ENCODE measurements at regions not wholly inside any gene's neighbourhood (a gene's known extent, or its start where the extent isn't known, plus 50 kb on each side); places are given as distances from the start of the nearest gene placed in this dataset.

DNA sequence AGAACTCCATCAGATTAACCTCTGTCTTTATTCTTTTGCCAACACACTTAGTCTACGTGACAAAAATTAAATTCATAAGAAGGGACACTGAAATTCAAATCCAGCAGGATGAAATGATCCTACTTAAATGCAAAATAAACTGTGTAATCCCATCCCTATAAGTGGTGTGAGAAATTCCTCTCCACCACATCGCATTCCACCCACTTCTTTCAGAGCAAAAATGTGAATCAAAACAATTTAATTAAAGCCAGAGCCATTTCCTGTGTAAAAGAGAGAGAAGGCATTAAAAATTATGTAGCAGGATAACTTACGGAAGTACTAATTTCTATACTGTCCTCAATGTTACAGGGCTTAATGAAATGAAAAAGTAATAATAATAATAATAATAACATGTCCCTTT lies 844.3 kb downstream of the GALC start (continued):
- TF ChIP-seq, protein P1, sequence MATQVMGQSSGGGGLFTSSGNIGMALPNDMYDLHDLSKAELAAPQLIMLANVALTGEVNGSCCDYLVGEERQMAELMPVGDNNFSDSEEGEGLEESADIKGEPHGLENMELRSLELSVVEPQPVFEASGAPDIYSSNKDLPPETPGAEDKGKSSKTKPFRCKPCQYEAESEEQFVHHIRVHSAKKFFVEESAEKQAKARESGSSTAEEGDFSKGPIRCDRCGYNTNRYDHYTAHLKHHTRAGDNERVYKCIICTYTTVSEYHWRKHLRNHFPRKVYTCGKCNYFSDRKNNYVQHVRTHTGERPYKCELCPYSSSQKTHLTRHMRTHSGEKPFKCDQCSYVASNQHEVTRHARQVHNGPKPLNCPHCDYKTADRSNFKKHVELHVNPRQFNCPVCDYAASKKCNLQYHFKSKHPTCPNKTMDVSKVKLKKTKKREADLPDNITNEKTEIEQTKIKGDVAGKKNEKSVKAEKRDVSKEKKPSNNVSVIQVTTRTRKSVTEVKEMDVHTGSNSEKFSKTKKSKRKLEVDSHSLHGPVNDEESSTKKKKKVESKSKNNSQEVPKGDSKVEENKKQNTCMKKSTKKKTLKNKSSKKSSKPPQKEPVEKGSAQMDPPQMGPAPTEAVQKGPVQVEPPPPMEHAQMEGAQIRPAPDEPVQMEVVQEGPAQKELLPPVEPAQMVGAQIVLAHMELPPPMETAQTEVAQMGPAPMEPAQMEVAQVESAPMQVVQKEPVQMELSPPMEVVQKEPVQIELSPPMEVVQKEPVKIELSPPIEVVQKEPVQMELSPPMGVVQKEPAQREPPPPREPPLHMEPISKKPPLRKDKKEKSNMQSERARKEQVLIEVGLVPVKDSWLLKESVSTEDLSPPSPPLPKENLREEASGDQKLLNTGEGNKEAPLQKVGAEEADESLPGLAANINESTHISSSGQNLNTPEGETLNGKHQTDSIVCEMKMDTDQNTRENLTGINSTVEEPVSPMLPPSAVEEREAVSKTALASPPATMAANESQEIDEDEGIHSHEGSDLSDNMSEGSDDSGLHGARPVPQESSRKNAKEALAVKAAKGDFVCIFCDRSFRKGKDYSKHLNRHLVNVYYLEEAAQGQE (IDR thresholded peaks at IDR 0.05; ENCODE audit: unreplicated experiment) = no peak
- no peak for TF ChIP-seq EZH2 (IDR thresholded peaks at IDR 0.05; ENCODE audit: low read depth, unreplicated experiment)
- TF ChIP-seq, protein P2, sequence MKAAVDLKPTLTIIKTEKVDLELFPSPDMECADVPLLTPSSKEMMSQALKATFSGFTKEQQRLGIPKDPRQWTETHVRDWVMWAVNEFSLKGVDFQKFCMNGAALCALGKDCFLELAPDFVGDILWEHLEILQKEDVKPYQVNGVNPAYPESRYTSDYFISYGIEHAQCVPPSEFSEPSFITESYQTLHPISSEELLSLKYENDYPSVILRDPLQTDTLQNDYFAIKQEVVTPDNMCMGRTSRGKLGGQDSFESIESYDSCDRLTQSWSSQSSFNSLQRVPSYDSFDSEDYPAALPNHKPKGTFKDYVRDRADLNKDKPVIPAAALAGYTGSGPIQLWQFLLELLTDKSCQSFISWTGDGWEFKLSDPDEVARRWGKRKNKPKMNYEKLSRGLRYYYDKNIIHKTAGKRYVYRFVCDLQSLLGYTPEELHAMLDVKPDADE (IDR thresholded peaks at IDR 0.05) = no peak

DNA sequence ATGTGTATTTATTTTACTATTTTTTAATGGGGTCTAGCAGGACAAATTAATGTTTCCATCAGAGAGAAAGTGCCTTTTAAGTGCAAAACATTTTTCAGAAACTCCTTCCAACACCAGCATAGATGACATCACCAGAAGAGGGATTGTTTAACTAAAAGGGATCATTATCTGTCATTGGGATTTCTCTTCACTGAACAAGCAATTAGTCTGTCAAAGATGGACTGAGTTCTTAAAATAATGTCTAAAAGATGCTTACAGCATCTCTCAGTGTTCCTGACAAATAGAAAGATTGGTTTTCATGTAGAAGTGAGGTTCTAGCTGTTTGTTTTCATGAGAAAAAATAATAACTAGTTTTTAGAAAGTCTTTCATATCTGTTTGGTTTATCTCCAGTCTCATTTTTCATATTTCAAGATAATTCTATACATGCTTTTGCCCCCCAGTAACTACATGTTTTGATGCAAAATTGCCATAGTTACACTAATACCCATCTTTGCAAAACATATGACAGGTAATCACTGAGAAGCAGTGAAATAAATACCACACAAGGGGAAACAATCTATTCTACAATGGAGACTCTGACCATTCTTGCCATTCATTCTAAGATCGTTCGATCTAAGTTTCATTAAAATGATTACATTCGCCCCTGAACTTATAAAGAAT lies 850.3 kb downstream of the GALC start:
- no peaks in the 10 kb centered on the region for H4K20me1 ChIP-seq (replicated peaks; ENCODE audit: insufficient read depth)
- peaks cover 15% of the 10 kb centered on the region for H3K27me3 ChIP-seq (ENCODE audit: insufficient read depth)
- H2AFZ ChIP-seq = no peak overlapping the region
- Mint-ChIP-seq H3K27me3 (ENCODE audit: insufficient read depth, low read depth, poor library complexity) (peaks cover 11% of the 10 kb centered on the region), H3K9me3 (no peaks in the 10 kb centered on the region), H3K4me1 (peaks cover 10% of the 10 kb centered on the region), H3K36me3 (ENCODE audit: low read depth) (no peaks in the 10 kb centered on the region), H3K4me3 (no peak overlapping the region), H3K27ac (no peak overlapping the region)
- no peaks in the 10 kb centered on the region for H3F3A ChIP-seq (replicated peaks; ENCODE audit: low read depth)
- ATAC-seq (no peak), DNase-seq (ENCODE audit: low spot score) (no peak)
- no peaks in the 10 kb centered on the region for H3K9me2 ChIP-seq (ENCODE audit: insufficient read depth)
- no peak overlapping the region for H3K27ac ChIP-seq (ENCODE audit: low read depth)
- no peaks in the 10 kb centered on the region for H3K36me3 ChIP-seq (ENCODE audit: insufficient read depth)
- TF ChIP-seq POLR2AphosphoS5 (IDR thresholded peaks at IDR 0.05; ENCODE audit: low read depth) (no peak), NANOG (IDR thresholded peaks at IDR 0.05; ENCODE audit: borderline replicate concordance) (no peak), JUNB (IDR thresholded peaks at IDR 0.05; ENCODE audit: unreplicated experiment) (no peak), STAT1 (IDR thresholded peaks at IDR 0.05; ENCODE audit: unreplicated experiment) (no peak), EZH2 (IDR thresholded peaks at IDR 0.05; ENCODE audit: low read depth, unreplicated experiment) (no peak)
- TF ChIP-seq, protein P3, sequence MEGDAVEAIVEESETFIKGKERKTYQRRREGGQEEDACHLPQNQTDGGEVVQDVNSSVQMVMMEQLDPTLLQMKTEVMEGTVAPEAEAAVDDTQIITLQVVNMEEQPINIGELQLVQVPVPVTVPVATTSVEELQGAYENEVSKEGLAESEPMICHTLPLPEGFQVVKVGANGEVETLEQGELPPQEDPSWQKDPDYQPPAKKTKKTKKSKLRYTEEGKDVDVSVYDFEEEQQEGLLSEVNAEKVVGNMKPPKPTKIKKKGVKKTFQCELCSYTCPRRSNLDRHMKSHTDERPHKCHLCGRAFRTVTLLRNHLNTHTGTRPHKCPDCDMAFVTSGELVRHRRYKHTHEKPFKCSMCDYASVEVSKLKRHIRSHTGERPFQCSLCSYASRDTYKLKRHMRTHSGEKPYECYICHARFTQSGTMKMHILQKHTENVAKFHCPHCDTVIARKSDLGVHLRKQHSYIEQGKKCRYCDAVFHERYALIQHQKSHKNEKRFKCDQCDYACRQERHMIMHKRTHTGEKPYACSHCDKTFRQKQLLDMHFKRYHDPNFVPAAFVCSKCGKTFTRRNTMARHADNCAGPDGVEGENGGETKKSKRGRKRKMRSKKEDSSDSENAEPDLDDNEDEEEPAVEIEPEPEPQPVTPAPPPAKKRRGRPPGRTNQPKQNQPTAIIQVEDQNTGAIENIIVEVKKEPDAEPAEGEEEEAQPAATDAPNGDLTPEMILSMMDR (conservative IDR thresholded peaks at IDR 0.05; ENCODE audit: low read depth in 2 of 2) = no peak
- H3K4me2 ChIP-seq = no peak overlapping the region
- no peak overlapping the region for H3K4me3 ChIP-seq
- no peaks in the 10 kb centered on the region for H3K79me2 ChIP-seq (replicated peaks; ENCODE audit: insufficient read depth)
- peaks cover under 1% of the 10 kb centered on the region; the same call in 1 of the 2 replicates for H3K4me1 ChIP-seq (ENCODE audit: insufficient read depth)

Measured in GM23338 (cell line).